IMR-90 (cell line): ENCODE measurements at regions not wholly inside any gene's neighbourhood (a gene's known extent, or its start where the extent isn't known, plus 50 kb on each side); places are given as distances from the start of the nearest gene placed in this dataset.

Experiments
- ATAC-seq: fragments of 200-7000 bp; cut with Tn5 transposase; 2 replicates; pipeline ENCODE4 v1.9.1; 2020; ENCODE audit warnings: low read depth, mild to moderate bottlenecking, moderate library complexity
- BruUV-seq: library from RNA; stranded (reverse); fragments of 400-500 nt; replicated peaks from 2 replicates; lab custom pipeline; 2021; lab: Mats Ljungman, UMichigan
- CTCF ChIA-PET: fragments of 300-600 bp; formaldehyde crosslinking; extraction: SDS; loops from one replicate; lab custom pipeline; 2021; ENCODE audit warnings: antibody characterized with exemption; lab: Yijun Ruan, JAX
- POLR2A ChIA-PET: fragments of 300-600 bp; sonication (Branson Sonifier 250); formaldehyde crosslinking; loops from one replicate; lab custom pipeline; 2022; ENCODE audit warnings: antibody characterized with exemption; ENCODE audit not compliant: unreplicated experiment; lab: Charles Lee
- DNase-seq: peaks from one replicate; pipeline ENCODE4 v3.0.0; 2013
- H2AFZ ChIP-seq: replicated peaks from 2 replicates; pipeline ENCODE3; 2013; ENCODE audit warnings: low read length, mild to moderate bottlenecking; ENCODE audit not compliant: poor library complexity
- H2AK5ac ChIP-seq: 2 replicates; pipeline ENCODE4 v1.6.1; 2013; ENCODE audit warnings: low read depth, low read length, inconsistent platforms
- H2AK9ac ChIP-seq: replicated peaks from 2 replicates; pipeline ENCODE3; 2013; ENCODE audit warnings: mild to moderate bottlenecking, low read depth, low read length, moderate library complexity; ENCODE audit not compliant: poor library complexity
- H2BK120ac ChIP-seq: 2 replicates; pipeline ENCODE4 v1.6.1; 2013; ENCODE audit warnings: low read depth, low read length, inconsistent platforms
- H2BK15ac ChIP-seq: 3 replicates; pipeline ENCODE4 v1.6.1; 2013; ENCODE audit warnings: low read depth, low read length, inconsistent platforms
- H2BK20ac ChIP-seq: 2 replicates; pipeline ENCODE4 v1.6.1; 2013; ENCODE audit warnings: low read depth, mild to moderate bottlenecking, inconsistent platforms, low read length, moderate library complexity
- H2BK5ac ChIP-seq: 2 replicates; pipeline ENCODE4 v1.6.1; 2013; ENCODE audit warnings: mild to moderate bottlenecking, low read depth, low read length, inconsistent platforms; ENCODE audit not compliant: poor library complexity, severe bottlenecking
- H3K14ac ChIP-seq: replicated peaks from 2 replicates; pipeline ENCODE4 v1.6.1; 2013; ENCODE audit warnings: low read depth, low read length, inconsistent platforms
- H3K18ac ChIP-seq: 2 replicates; pipeline ENCODE4 v1.6.1; 2013; ENCODE audit warnings: low read depth, low read length, control low read depth
- H3K23ac ChIP-seq: 2 replicates; pipeline ENCODE4 v1.6.1; 2013; ENCODE audit warnings: low read depth, low read length, inconsistent platforms
- H3K27ac ChIP-seq: 2 replicates; pipeline ENCODE4 v1.5.1; 2013; ENCODE audit warnings: mild to moderate bottlenecking, control low read depth, low read length; ENCODE audit not compliant: insufficient read depth
- H3K27me3 ChIP-seq: 2 replicates; pipeline ENCODE4 v1.6.1; 2013; ENCODE audit warnings: low read length; ENCODE audit not compliant: control insufficient read depth, insufficient read depth
- H3K36me3 ChIP-seq: 2 replicates; pipeline ENCODE4 v1.6.1; 2013; ENCODE audit warnings: low read length, mixed read lengths; ENCODE audit not compliant: control insufficient read depth, insufficient read depth
- H3K4ac ChIP-seq: 2 replicates; pipeline ENCODE4 v1.6.1; 2013; ENCODE audit warnings: low read depth, low read length, inconsistent platforms
- H3K4me1 ChIP-seq: 2 replicates; pipeline ENCODE4 v1.6.1; 2013; ENCODE audit warnings: low read length, mixed read lengths; ENCODE audit not compliant: control insufficient read depth, insufficient read depth
- H3K4me2 ChIP-seq: 2 replicates; pipeline ENCODE4 v1.6.1; 2013; ENCODE audit warnings: low read depth, mild to moderate bottlenecking, control low read depth, low read length, moderate library complexity
- H3K4me3 ChIP-seq: 2 replicates; pipeline ENCODE4 v1.5.1; 2013; ENCODE audit warnings: low read depth, mild to moderate bottlenecking, control low read depth, low read length, moderate library complexity; ENCODE audit not compliant: insufficient read depth
- H3K56ac ChIP-seq: 2 replicates; pipeline ENCODE4 v1.6.1; 2013; ENCODE audit warnings: low read length, inconsistent platforms; ENCODE audit not compliant: insufficient read depth; ENCODE audit errors: extremely low read depth
- H3K79me1 ChIP-seq, 2 experiments: 2 replicates each; pipeline ENCODE4 v1.6.1; 2013; ENCODE audit warnings: low read length in 2 of 2, inconsistent platforms in 1 of 2, low read depth in 1 of 2
- H3K9ac ChIP-seq: 2 replicates; pipeline ENCODE4 v1.6.1; 2013; ENCODE audit warnings: low read depth, low read length, control low read depth
- H3K9me1 ChIP-seq: 2 replicates; pipeline ENCODE4 v1.6.1; 2013; ENCODE audit warnings: low read length, inconsistent platforms; ENCODE audit not compliant: insufficient read depth
- H3K9me3 ChIP-seq: 2 replicates; pipeline ENCODE4 v1.6.1; 2013; ENCODE audit warnings: low read length; ENCODE audit not compliant: control insufficient read depth, insufficient read depth
- H4K20me1 ChIP-seq: 2 replicates; pipeline ENCODE4 v1.6.1; 2013; ENCODE audit warnings: low read length, inconsistent platforms; ENCODE audit not compliant: insufficient read depth
- H4K5ac ChIP-seq: 2 replicates; pipeline ENCODE4 v1.6.1; 2013; ENCODE audit warnings: mild to moderate bottlenecking, low read depth, low read length, control low read depth
- H4K8ac ChIP-seq, 2 experiments: 2 replicates each; pipeline ENCODE4 v1.6.1; 2013; ENCODE audit warnings: low read depth in 2 of 2, low read length in 2 of 2, control low read depth in 1 of 2, inconsistent platforms in 1 of 2
- H4K91ac ChIP-seq: 2 replicates; pipeline ENCODE4 v1.6.1; 2013; ENCODE audit warnings: low read depth, low read length, inconsistent platforms; ENCODE audit not compliant: insufficient read depth
- BHLHE40 ChIP-seq: fragments of 150-350 bp; IDR thresholded peaks from 2 replicates; pipeline ENCODE4 v1.6.1; 2016; ENCODE audit warnings: mild to moderate bottlenecking, low read depth, low read length
- CEBPB ChIP-seq: IDR thresholded peaks from 2 replicates; pipeline ENCODE4 v1.6.1; 2012; ENCODE audit warnings: low read depth, low read length, improper control_type of control experiment
- CHD1 ChIP-seq: IDR thresholded peaks from 2 replicates; pipeline ENCODE4 v1.6.1; 2012; ENCODE audit warnings: low read depth, low read length, improper control_type of control experiment
- ELK1 ChIP-seq: fragments of 150-350 bp; IDR thresholded peaks from 2 replicates; pipeline ENCODE4 v1.6.1; 2016; ENCODE audit warnings: low read depth, mild to moderate bottlenecking, low read length, moderate library complexity, borderline replicate concordance
- FOS ChIP-seq: fragments of 150-350 bp; IDR thresholded peaks from 2 replicates; pipeline ENCODE4 v1.6.1; 2016; ENCODE audit warnings: low read depth, low read length
- MAFK ChIP-seq: IDR thresholded peaks from 2 replicates; pipeline ENCODE4 v1.6.1; 2012; ENCODE audit warnings: low read depth, low read length, improper control_type of control experiment
- MAZ ChIP-seq: IDR thresholded peaks from 2 replicates; pipeline ENCODE4 v1.6.1; 2012; ENCODE audit warnings: low read depth, mild to moderate bottlenecking, low read length, improper control_type of control experiment, moderate library complexity, borderline replicate concordance
- MXI1 ChIP-seq: IDR thresholded peaks from 2 replicates; pipeline ENCODE4 v1.6.1; 2012; ENCODE audit warnings: low read depth, mild to moderate bottlenecking, low read length, moderate library complexity, borderline replicate concordance
- NFE2L2 ChIP-seq: fragments of 150-350 bp; IDR thresholded peaks from 2 replicates; pipeline ENCODE4 v1.6.1; 2016; ENCODE audit warnings: low read depth, mild to moderate bottlenecking, low read length
- POLR2A ChIP-seq: IDR thresholded peaks from 2 replicates; pipeline ENCODE4 v1.6.1; 2012; ENCODE audit warnings: mild to moderate bottlenecking, low read depth, low read length
- RAD21 ChIP-seq: IDR thresholded peaks from 2 replicates; pipeline ENCODE4 v1.6.1; 2012; ENCODE audit warnings: low read length, improper control_type of control experiment
- RCOR1 ChIP-seq: IDR thresholded peaks from 2 replicates; pipeline ENCODE4 v1.6.1; 2012; ENCODE audit warnings: mild to moderate bottlenecking, low read length, improper control_type of control experiment; ENCODE audit not compliant: insufficient replicate concordance
- RFX5 ChIP-seq: IDR thresholded peaks from 2 replicates; pipeline ENCODE4 v1.8.0; 2012; ENCODE audit warnings: low read depth, mild to moderate bottlenecking, low read length, moderate library complexity
- SMC3 ChIP-seq: fragments of 150-350 bp; IDR thresholded peaks from 2 replicates; pipeline ENCODE4 v1.6.1; 2016; ENCODE audit warnings: low read depth, mild to moderate bottlenecking, antibody characterized with exemption, low read length, moderate library complexity
- USF2 ChIP-seq: fragments of 150-350 bp; IDR thresholded peaks from 2 replicates; pipeline ENCODE4 v1.6.1; 2017; ENCODE audit warnings: mild to moderate bottlenecking, antibody characterized with exemption, low read length, low read depth
- WGBS, 2 experiments: methylation state at CpG; one replicate each; pipeline versions ENCODE4 v1.1.5 to v1.1.7; 2013; ENCODE audit warnings: missing lambda C conversion rate in 2 of 2; ENCODE audit not compliant: insufficient read length in 1 of 2; ENCODE audit errors: extremely low coverage in 2 of 2; 5-methylcytosine and 5-hydroxymethylcytosine counted together
- dilution Hi-C: fragments of 300-500 bp; cut with HindIII; formaldehyde crosslinking; loops from one replicate; pipeline ENCODE4 v1.14.3; 2018; ENCODE audit warnings: low sequenced_read_pairs; ENCODE audit not compliant: unreplicated experiment
- in situ Hi-C: fragments of 300-500 bp; cut with MboI; formaldehyde crosslinking; loops from 3 replicates; pipeline ENCODE4 v1.14.3; 2019; ENCODE audit warnings: low sequenced_read_pairs, inconsistent platforms, mixed read lengths
- intact Hi-C: fragments of 100-400 bp; cut with micrococcal nuclease; formaldehyde crosslinking; loops from 2 replicates; pipeline ENCODE4 v1.10.0; 2022
- TF ChIP-seq, protein P1 (sequence below): conservative IDR thresholded peaks from 2 replicates; pipeline ENCODE4 v1.5.1; 2012; ENCODE audit warnings: mild to moderate bottlenecking, low read depth, low read length, improper control_type of control experiment

DNA sequence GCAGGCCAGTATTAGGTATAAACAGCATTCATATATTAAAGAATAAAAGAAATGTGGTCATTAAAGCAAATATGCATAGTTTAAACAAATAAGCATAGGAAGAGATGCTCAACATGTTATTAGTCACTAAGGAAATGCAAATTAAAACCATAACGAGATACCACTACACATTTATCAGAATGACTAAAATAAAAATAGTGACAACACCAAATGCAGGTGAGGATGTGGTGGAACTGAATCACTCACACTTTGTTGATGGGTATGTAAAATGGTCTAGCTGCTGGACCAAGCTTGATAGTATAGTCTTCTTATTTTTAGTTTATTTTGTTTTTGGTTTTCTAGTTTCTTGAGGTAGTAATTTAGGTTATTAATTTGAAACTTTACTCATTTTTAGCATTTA lies 242.9 kb downstream of the HGF start:
- dilution Hi-C loops (no loop called here), in situ Hi-C loops (no loop called here), intact Hi-C loops (no loop called here)
- H4K20me1 ChIP-seq: no peaks in the 10 kb centered on the region
- no peak overlapping the region for H3K56ac ChIP-seq
- H2AK9ac ChIP-seq: no peak overlapping the region
- H2BK5ac ChIP-seq: no peak overlapping the region
- no peak overlapping the region for H2BK120ac ChIP-seq
- H3K4me3 ChIP-seq: no peak overlapping the region
- H3K9me3 ChIP-seq: no peaks in the 10 kb centered on the region
- ATAC-seq: no peak
- H2AFZ ChIP-seq: no peak overlapping the region
- no peak overlapping the region for H3K4me2 ChIP-seq
- H3K9ac ChIP-seq: no peak overlapping the region
- no peak overlapping the region for H2BK15ac ChIP-seq
- H3K14ac ChIP-seq: no peak overlapping the region
- no peak for TF ChIP-seq MXI1
- no peak for TF ChIP-seq FOS
- TF ChIP-seq BHLHE40: no peak
- no peak for TF ChIP-seq SMC3
- TF ChIP-seq ELK1: no peak
- TF ChIP-seq MAFK: no peak
- TF ChIP-seq NFE2L2: no peak
- no peak for TF ChIP-seq MAZ
- TF ChIP-seq USF2: no peak
- TF ChIP-seq RAD21: no peak
- no peak for TF ChIP-seq CEBPB
- TF ChIP-seq, protein P1, sequence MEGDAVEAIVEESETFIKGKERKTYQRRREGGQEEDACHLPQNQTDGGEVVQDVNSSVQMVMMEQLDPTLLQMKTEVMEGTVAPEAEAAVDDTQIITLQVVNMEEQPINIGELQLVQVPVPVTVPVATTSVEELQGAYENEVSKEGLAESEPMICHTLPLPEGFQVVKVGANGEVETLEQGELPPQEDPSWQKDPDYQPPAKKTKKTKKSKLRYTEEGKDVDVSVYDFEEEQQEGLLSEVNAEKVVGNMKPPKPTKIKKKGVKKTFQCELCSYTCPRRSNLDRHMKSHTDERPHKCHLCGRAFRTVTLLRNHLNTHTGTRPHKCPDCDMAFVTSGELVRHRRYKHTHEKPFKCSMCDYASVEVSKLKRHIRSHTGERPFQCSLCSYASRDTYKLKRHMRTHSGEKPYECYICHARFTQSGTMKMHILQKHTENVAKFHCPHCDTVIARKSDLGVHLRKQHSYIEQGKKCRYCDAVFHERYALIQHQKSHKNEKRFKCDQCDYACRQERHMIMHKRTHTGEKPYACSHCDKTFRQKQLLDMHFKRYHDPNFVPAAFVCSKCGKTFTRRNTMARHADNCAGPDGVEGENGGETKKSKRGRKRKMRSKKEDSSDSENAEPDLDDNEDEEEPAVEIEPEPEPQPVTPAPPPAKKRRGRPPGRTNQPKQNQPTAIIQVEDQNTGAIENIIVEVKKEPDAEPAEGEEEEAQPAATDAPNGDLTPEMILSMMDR: no peak
- TF ChIP-seq RCOR1: no peak
- TF ChIP-seq RFX5: no peak
- no peak for TF ChIP-seq CHD1
- no peak for TF ChIP-seq POLR2A
- H4K8ac ChIP-seq: no peak overlapping the region
- H3K27me3 ChIP-seq: no peaks in the 10 kb centered on the region
- H3K79me1 ChIP-seq: no peaks in the 10 kb centered on the region
- H3K36me3 ChIP-seq: no peaks in the 10 kb centered on the region
- no peak overlapping the region for H3K18ac ChIP-seq
- H2AK5ac ChIP-seq: no peak overlapping the region
- no peak overlapping the region for H3K4ac ChIP-seq
- CTCF ChIA-PET: no interaction called here
- no peak overlapping the region for H4K5ac ChIP-seq
- no peak overlapping the region for H2BK20ac ChIP-seq
- H3K27ac ChIP-seq: no peak overlapping the region
- POLR2A ChIA-PET: no interaction called here
- BruUV-seq: no TSS peak
- no peak for DNase-seq
- H3K4me1 ChIP-seq: peaks cover 2% of the 10 kb centered on the region; the same call in 1 of the 2 replicates
- no peak overlapping the region for H4K91ac ChIP-seq
- WGBS, 2 experiments: no CpG with 5 or more reads among the region's 1 CpG
- no peak overlapping the region for H3K23ac ChIP-seq
- H3K9me1 ChIP-seq: no peaks in the 10 kb centered on the region; the same call in 1 of the 2 replicates
